ENCODE measurements at regions not wholly inside any gene's neighbourhood (a gene's known extent, or its start where the extent isn't known, plus 50 kb on each side); places are given as distances from the start of the nearest gene placed in this dataset.

GRCh38 chr10:128617532-128617931, 491.3 kb upstream of the MKI67 start:
- TF ChIP-seq POLR2A (IDR thresholded peaks at IDR 0.05) (no peak), POLR2AphosphoS5 (IDR thresholded peaks at IDR 0.05; ENCODE audit: insufficient read depth in 1 of 2, low read depth in 1 of 2) (no peak), CTCF (IDR thresholded peaks at IDR 0.05) (no peak)
